ENCODE measurements at regions not wholly inside any gene's neighbourhood (a gene's known extent, or its start where the extent isn't known, plus 50 kb on each side); places are given as distances from the start of the nearest gene placed in this dataset.

GRCh38 chr12:59080101-59080500 is 159.8 kb upstream of the LRIG3 start:
- Histone ChIP-seq H3K36me3 (ENCODE audit: control insufficient read depth in 1 of 2, insufficient read depth in 2 of 2, low read length in 2 of 2) (no peaks in the 10 kb centered on the region), H2AFZ (ENCODE audit: low read depth, low read length, poor library complexity, severe bottlenecking) (no peak overlapping the region), H3K9me3 (ENCODE audit: control insufficient read depth in 1 of 2, insufficient read depth in 1 of 2, low read depth in 1 of 2, low read length in 2 of 2) (no peaks in the 10 kb centered on the region), H3K4me3 (replicated peaks in 1 of 2; ENCODE audit: low read depth in 1 of 2, low read length in 2 of 2) (no peak overlapping the region), H3K27ac (ENCODE audit: low read depth, low read length) (no peak overlapping the region), H3K4me2 (ENCODE audit: low read length) (no peak overlapping the region), H4K20me1 (ENCODE audit: insufficient read depth) (no peaks in the 10 kb centered on the region), H3K27me3 (ENCODE audit: insufficient read depth, low read length) (no peaks in the 10 kb centered on the region), H3K9me2 (ENCODE audit: insufficient read depth) (no peaks in the 10 kb centered on the region), H3K79me2 (ENCODE audit: insufficient read depth, low read length) (no peaks in the 10 kb centered on the region), H3K4me1 (ENCODE audit: control insufficient read depth in 1 of 2, insufficient read depth in 2 of 2, low read length in 2 of 2) (no peaks in the 10 kb centered on the region), H3K9ac (ENCODE audit: low read length) (no peak overlapping the region)
- intact Hi-C loops (cut with micrococcal nuclease), result loop anchor here (10.0 kb wide), 1 partner anchor 245 kb away; no protein-coding TSS in a partner anchor
- POLR2A ChIA-PET, result no interaction called here
- ATAC-seq, result no peak
- DNase-seq (ENCODE audit: low read depth, low spot score), result no peak
- BruUV-seq (replicated peaks), result no TSS peak
- CTCF ChIA-PET, result no interaction called here
- RAD21 ChIA-PET (ENCODE audit: low non-redundant PET in 1 of 2, low total read pairs in 2 of 2, uncharacterized antibody in 2 of 2, unreplicated experiment in 2 of 2), result no interaction called here
- TF ChIP-seq ATF3 (IDR thresholded peaks at IDR 0.05), result no peak
- TF ChIP-seq ZFX (IDR thresholded peaks at IDR 0.05), result no peak

DNA sequence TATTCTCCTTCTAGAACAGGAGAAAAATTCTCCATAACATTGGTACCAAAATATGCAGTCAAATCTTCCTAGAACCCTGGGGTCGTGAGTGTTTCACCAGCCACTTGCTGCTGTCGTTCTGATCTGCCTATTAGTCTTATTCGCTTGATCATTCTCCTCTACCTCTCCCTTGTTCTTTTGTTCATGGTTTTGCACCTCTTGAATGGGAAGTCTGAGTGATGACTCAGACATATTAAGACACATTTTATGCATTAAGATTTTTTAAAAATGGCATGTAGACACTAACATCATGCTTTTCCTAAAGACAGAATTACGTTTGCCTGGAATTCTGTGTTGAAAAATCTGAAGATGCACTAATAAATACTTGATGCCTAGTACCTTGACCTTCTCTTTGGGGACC is 159.2 kb upstream of the LRIG3 start:
- CTCF ChIA-PET, result no interaction called here
- H3K36me3 ChIP-seq (ENCODE audit: control insufficient read depth in 1 of 2, insufficient read depth in 2 of 2, low read length in 2 of 2), result no peaks in the 10 kb centered on the region
- no peaks in the 10 kb centered on the region for H3K9me2 ChIP-seq (ENCODE audit: insufficient read depth)
- RAD21 ChIA-PET (ENCODE audit: low non-redundant PET in 1 of 2, low total read pairs in 2 of 2, uncharacterized antibody in 2 of 2, unreplicated experiment in 2 of 2), result no interaction called here
- TF ChIP-seq SIN3A (IDR thresholded peaks at IDR 0.05; ENCODE audit: low read depth), result no peak
- TF ChIP-seq, protein P1, sequence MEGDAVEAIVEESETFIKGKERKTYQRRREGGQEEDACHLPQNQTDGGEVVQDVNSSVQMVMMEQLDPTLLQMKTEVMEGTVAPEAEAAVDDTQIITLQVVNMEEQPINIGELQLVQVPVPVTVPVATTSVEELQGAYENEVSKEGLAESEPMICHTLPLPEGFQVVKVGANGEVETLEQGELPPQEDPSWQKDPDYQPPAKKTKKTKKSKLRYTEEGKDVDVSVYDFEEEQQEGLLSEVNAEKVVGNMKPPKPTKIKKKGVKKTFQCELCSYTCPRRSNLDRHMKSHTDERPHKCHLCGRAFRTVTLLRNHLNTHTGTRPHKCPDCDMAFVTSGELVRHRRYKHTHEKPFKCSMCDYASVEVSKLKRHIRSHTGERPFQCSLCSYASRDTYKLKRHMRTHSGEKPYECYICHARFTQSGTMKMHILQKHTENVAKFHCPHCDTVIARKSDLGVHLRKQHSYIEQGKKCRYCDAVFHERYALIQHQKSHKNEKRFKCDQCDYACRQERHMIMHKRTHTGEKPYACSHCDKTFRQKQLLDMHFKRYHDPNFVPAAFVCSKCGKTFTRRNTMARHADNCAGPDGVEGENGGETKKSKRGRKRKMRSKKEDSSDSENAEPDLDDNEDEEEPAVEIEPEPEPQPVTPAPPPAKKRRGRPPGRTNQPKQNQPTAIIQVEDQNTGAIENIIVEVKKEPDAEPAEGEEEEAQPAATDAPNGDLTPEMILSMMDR (IDR thresholded peaks at IDR 0.05 in 2 of 3, conservative IDR thresholded peaks at IDR 0.05 in 1 of 3; ENCODE audit: borderline replicate concordance in 1 of 3, insufficient read depth in 1 of 3, low read depth in 2 of 3, low read length in 2 of 3), result no peak
- TF ChIP-seq, protein P2, sequence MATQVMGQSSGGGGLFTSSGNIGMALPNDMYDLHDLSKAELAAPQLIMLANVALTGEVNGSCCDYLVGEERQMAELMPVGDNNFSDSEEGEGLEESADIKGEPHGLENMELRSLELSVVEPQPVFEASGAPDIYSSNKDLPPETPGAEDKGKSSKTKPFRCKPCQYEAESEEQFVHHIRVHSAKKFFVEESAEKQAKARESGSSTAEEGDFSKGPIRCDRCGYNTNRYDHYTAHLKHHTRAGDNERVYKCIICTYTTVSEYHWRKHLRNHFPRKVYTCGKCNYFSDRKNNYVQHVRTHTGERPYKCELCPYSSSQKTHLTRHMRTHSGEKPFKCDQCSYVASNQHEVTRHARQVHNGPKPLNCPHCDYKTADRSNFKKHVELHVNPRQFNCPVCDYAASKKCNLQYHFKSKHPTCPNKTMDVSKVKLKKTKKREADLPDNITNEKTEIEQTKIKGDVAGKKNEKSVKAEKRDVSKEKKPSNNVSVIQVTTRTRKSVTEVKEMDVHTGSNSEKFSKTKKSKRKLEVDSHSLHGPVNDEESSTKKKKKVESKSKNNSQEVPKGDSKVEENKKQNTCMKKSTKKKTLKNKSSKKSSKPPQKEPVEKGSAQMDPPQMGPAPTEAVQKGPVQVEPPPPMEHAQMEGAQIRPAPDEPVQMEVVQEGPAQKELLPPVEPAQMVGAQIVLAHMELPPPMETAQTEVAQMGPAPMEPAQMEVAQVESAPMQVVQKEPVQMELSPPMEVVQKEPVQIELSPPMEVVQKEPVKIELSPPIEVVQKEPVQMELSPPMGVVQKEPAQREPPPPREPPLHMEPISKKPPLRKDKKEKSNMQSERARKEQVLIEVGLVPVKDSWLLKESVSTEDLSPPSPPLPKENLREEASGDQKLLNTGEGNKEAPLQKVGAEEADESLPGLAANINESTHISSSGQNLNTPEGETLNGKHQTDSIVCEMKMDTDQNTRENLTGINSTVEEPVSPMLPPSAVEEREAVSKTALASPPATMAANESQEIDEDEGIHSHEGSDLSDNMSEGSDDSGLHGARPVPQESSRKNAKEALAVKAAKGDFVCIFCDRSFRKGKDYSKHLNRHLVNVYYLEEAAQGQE (IDR thresholded peaks at IDR 0.05; ENCODE audit: low read depth), result no peak
- no peak for TF ChIP-seq POLR2AphosphoS5 (IDR thresholded peaks at IDR 0.05; ENCODE audit: low read depth, low read length)
- no peak for TF ChIP-seq ELF1 (IDR thresholded peaks at IDR 0.05; ENCODE audit: borderline replicate concordance, low read depth)
- TF ChIP-seq YY1 (IDR thresholded peaks at IDR 0.05; ENCODE audit: extremely low read depth, insufficient replicate concordance, low read depth, low read length), result no peak
- no peak for TF ChIP-seq ATF3 (IDR thresholded peaks at IDR 0.05)
- no peak for TF ChIP-seq CEBPB (IDR thresholded peaks at IDR 0.05; ENCODE audit: low read depth)
- TF ChIP-seq, protein P3, sequence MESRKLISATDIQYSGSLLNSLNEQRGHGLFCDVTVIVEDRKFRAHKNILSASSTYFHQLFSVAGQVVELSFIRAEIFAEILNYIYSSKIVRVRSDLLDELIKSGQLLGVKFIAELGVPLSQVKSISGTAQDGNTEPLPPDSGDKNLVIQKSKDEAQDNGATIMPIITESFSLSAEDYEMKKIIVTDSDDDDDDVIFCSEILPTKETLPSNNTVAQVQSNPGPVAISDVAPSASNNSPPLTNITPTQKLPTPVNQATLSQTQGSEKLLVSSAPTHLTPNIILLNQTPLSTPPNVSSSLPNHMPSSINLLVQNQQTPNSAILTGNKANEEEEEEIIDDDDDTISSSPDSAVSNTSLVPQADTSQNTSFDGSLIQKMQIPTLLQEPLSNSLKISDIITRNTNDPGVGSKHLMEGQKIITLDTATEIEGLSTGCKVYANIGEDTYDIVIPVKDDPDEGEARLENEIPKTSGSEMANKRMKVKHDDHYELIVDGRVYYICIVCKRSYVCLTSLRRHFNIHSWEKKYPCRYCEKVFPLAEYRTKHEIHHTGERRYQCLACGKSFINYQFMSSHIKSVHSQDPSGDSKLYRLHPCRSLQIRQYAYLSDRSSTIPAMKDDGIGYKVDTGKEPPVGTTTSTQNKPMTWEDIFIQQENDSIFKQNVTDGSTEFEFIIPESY (IDR thresholded peaks at IDR 0.05; ENCODE audit: extremely low read depth, insufficient replicate concordance, low read length), result no peak
- no peak for TF ChIP-seq EGR1 (IDR thresholded peaks at IDR 0.05; ENCODE audit: low read depth)
- TF ChIP-seq ZNF274 (IDR thresholded peaks at IDR 0.05; ENCODE audit: low read depth, low read length), result no peak
- no peak overlapping the region for H3K4me3 ChIP-seq (replicated peaks in 1 of 2; ENCODE audit: low read depth in 1 of 2, low read length in 2 of 2)
- H3K4me2 ChIP-seq (ENCODE audit: low read length), result no peak overlapping the region
- no peak overlapping the region for H3K27ac ChIP-seq (ENCODE audit: low read depth, low read length)
- no peaks in the 10 kb centered on the region for H4K20me1 ChIP-seq (ENCODE audit: insufficient read depth)
- no peak overlapping the region for H2AFZ ChIP-seq (ENCODE audit: low read depth, low read length, poor library complexity, severe bottlenecking)
- ATAC-seq (no peak), DNase-seq (ENCODE audit: low read depth, low spot score) (no peak)
- no peaks in the 10 kb centered on the region for H3K4me1 ChIP-seq (ENCODE audit: control insufficient read depth in 1 of 2, insufficient read depth in 2 of 2, low read length in 2 of 2)
- BruUV-seq (replicated peaks), result no TSS peak
- intact Hi-C loops (cut with micrococcal nuclease), result no loop called here
- no peaks in the 10 kb centered on the region for H3K9me3 ChIP-seq (ENCODE audit: control insufficient read depth in 1 of 2, insufficient read depth in 1 of 2, low read depth in 1 of 2, low read length in 2 of 2)
- no peaks in the 10 kb centered on the region for H3K27me3 ChIP-seq (ENCODE audit: insufficient read depth, low read length)
- POLR2A ChIA-PET, result no interaction called here
- H3K9ac ChIP-seq (ENCODE audit: low read length), result no peak overlapping the region
- H3K79me2 ChIP-seq (ENCODE audit: insufficient read depth, low read length), result no peaks in the 10 kb centered on the region
